ENCODE measurements at regions not wholly inside any gene's neighbourhood (a gene's known extent, or its start where the extent isn't known, plus 50 kb on each side); places are given as distances from the start of the nearest gene placed in this dataset.

GRCh38 chr14:55734731-55735130 is 154.7 kb downstream of the KTN1 start:
- DNase-seq (ENCODE audit: low spot score): no peak

DNA sequence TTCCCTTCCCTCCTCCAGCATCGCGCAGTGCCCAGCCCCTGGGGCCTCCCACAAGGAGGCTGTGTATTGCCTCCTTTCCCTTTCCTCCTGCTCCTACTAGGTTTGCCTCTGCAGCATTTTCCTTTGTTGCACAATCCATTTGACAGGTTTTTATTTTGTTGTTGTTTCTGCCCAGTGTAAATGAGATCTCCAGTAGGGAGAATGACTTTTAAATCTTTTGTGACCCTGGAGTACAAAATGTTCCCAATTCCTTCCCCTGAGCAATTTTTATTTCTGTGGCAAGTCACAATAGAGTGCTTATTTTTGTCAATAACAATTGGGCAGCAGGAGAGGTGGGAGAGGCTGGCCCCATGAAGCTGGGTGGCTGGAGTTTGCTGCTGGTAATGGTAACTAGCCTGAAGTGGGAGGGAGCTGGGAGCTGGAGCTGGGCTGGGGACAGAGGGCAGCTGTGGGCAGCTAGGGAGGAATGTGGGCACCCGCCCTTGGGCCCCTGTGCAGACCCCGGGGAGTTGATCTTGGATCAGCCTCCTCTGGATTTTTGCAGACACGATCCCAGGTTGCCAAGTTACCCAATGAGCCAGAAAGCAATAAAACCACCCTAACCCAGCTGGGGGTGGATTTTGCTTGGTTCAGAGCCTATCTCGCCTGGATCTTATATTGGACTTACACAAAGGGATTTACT is 160.1 kb downstream of the KTN1 start:
- no peak for DNase-seq (ENCODE audit: low spot score)

- no peak for DNase-seq (ENCODE audit: low spot score)
Observed at GRCh38 chr14:55740649-55740989, 160.6 kb downstream of the KTN1 start.

DNA sequence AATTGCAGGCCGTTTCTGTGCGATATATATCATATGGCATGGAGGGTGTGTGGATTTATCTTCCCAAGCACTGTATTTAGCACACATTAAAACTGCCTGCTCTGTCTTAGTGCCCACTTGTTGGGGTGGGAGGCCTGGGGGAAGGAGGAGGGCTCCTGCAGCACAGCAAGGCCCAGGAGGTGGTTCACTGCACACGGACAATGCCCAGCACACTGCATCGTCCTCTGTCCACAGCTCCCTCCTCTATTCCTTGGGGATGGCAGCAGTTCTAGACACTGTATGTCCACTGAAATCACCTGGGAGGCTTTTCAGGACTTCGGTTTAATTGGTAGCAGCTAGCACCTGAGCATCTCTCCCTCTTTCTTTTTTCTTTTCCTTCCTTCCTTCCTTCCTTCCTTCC is 161.2 kb downstream of the KTN1 start:
- no peak for DNase-seq (ENCODE audit: low spot score)

GRCh38 chr14:55743551-55743950 is 163.5 kb downstream of the KTN1 start:
- DNase-seq (ENCODE audit: low spot score): no peak

GRCh38 chr14:55744321-55744720 is 164.3 kb downstream of the KTN1 start:
- DNase-seq (ENCODE audit: low spot score): no peak

- DNase-seq (ENCODE audit: low spot score): no peak
Observed at GRCh38 chr14:55745906-55746305, 165.9 kb downstream of the KTN1 start.

DNA sequence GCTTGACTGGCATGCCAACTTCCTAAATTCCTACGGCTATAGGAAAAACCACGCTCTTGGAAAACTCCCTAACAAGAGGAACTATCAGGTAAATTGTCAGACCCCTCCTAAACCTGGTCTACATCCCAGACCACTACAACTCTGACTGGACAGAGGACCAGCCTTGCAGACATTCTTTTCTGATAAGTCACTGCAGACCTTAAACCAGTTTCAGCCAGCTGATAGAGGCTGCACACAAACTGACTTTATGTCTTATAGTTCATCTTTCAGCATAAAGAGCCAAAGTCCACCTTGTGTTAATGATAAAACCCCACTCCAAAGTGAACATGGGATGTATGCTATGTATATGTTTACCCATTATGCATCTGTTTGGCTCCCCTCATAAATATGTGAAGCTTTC is 166.6 kb downstream of the KTN1 start:
- no peak for DNase-seq (ENCODE audit: low spot score)

DNA sequence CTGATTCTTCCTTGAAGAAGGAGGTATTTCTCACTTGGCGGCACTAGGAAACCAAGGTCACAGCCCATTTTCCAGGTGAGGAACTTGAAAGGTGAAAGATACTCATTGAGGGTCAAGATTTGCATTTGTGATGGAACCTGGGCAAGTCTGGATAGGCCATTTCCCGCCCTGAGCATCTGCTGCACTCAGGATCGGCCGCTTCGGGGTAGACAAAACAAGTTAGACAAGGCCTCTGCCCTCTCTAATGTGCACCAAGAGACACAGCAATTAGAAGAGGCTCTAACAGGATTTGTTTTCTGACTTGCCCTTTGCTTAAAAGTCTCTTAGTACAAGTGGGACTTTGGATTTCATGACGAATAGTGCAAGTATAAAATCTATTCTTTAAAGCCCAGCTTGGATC is 167.2 kb downstream of the KTN1 start:
- no peak for DNase-seq (ENCODE audit: low spot score)

DNA sequence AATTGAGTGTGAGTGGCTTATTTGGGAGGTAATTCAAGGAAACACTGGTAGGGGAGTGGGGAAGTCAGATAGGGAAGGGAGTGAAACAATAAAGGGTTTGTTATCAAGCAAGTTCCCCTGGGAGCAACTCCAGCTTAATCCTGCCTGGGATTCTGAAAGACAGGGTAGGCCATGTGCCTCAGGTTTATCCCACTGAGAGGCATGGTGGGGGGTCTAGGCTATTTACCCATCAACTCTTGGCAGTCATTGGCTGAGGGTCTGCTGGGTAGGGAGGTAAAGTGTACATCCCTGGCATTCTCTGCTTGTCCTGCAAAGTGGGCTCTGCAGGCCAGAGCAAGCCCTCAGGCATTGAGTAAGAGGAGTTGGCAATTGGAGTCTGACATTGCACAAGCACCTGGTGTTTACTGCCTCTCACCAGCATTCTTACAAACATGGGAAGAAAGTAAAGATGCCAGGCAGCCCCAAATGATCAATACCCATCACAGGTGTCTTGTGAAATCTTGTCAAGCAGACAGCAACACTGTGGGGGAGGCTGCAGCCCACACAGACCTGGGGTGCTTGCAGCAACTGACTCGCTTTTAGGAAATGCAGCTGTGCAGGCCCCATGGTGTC is 169.3 kb downstream of the KTN1 start:
- DNase-seq (ENCODE audit: low spot score): no peak

GRCh38 chr14:55749946-55750345 is 169.9 kb downstream of the KTN1 start:
- DNase-seq (ENCODE audit: low spot score): no peak

GRCh38 chr14:55752580-55753390 is 172.8 kb downstream of the KTN1 start:
- DNase-seq (ENCODE audit: low spot score): no peak

- DNase-seq (ENCODE audit: low spot score): no peak
Observed at GRCh38 chr14:55754471-55754870, 174.5 kb downstream of the KTN1 start.

GRCh38 chr14:55754871-55755270 is 174.9 kb downstream of the KTN1 start:
- DNase-seq (ENCODE audit: low spot score): no peak

GRCh38 chr14:55756078-55756477 is 176.1 kb downstream of the KTN1 start:
- DNase-seq (ENCODE audit: low spot score): no peak

DNA sequence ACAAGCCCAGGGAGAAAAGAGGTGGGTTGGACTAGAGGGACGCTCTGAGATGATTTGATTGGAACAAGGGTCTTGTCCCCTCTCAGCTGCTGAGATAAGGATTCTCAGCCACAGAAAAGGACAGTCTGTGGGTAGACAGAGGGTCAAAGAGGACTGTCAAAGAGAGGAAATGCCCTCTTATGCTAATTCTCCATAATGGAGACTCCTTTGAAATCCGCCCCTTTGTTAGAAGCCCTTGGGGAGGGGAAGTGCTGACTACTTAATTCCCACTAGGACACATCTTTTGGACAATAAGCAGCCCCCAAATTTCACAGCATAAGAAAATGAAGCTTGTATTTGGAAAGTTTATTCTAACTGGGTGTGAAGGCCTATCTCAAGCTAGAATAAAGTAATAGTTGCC is 176.6 kb downstream of the KTN1 start:
- no peak for DNase-seq (ENCODE audit: low spot score)

DNA sequence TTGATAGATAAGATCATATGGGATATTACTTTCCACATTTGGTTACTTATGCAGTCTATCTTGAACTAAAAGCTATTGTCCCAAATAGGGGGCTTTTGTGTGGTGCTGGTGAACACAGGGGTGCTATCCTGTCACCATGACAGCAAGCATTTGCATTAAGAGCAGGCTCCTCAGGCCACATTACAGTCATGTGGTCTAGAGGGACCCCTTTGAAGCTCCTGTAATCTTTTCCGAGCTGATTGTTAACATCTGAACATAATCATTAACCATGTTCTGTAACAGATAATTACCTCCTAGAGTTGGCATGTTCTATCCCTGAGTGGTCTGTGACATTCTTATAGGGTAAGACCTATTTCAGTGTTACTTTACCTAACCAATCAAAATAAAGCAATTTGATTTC is 178.8 kb downstream of the KTN1 start:
- DNase-seq (ENCODE audit: low spot score): no peak

- DNase-seq (ENCODE audit: low spot score): no peak
Observed at GRCh38 chr14:55760789-55761566, 181.0 kb downstream of the KTN1 start.

DNA sequence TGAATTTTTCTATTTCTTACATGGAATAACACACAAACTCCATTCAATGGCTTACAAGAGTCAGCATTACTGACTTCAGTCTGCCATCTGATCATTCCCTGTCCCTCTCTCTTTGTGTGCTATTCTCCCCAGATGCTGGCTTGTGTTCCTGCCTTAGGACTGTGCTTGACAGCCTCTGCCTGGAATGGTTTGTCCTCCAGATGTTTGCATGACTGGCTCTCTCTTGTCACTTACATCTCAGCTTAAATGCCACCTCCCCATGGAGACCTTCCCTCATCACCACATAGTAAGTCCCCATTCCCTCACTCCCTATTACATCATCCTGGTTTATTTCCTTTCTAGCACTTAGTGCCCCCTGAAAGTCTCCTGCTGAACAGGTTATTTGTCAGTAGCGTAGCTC is 181.6 kb downstream of the KTN1 start:
- no peak for DNase-seq (ENCODE audit: low spot score)

- peak; percentile 21 for DNase-seq (ENCODE audit: low spot score)
Observed at GRCh38 chr14:55762595-55763232, 182.7 kb downstream of the KTN1 start.

DNA sequence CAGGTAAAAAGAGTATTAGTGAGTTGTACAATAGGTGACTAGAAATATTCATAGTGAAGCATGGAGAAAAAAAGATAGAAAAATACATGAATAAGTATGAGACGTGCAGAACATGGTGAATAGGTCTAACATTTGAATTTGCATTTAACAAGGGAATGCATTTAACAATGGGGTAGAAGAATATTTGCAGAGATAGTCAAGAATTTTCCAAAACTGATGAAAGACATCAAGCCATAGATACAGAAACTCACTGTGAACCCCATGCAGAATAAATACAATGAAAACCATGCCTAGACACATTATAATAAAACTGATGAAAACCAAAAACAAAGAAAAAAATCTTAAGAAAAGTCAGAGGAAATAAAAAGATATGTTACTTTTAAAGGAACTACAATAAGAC is 184.8 kb downstream of the KTN1 start:
- no peak for DNase-seq (ENCODE audit: low spot score)

- DNase-seq (ENCODE audit: low spot score): no peak
Observed at GRCh38 chr14:55766071-55766470, 186.1 kb downstream of the KTN1 start.

Data from CD4-positive, alpha-beta T cell treated with Interleukin-15 for 4 hours (primary cell).